Esophagus squamous epithelium (tissue), 4 donors: ENCODE measurements at regions not wholly inside any gene's neighbourhood (a gene's known extent, or its start where the extent isn't known, plus 50 kb on each side); places are given as distances from the start of the nearest gene placed in this dataset.

Experiments used
- CTCF ChIP-seq, 6 experiments: fragments of 450-650 bp in 4 of 6; fragments of 200-600 bp in 2 of 6; sonication (generic) in 2 of 6; IDR thresholded peaks; one replicate each; pipeline ENCODE4 v1.5.1; 2016 to 2019; ENCODE audit warnings: antibody characterized with exemption in 6 of 6, mild to moderate bottlenecking in 4 of 6, moderate library complexity in 4 of 6
- POLR2A ChIP-seq, 4 donors: fragments of 450-650 bp; IDR thresholded peaks; one replicate each; pipeline ENCODE4 v1.6.1; 2017; ENCODE audit warnings: antibody characterized with exemption in 4 of 4, mild to moderate bottlenecking in 4 of 4, moderate library complexity in 3 of 4

GRCh38 chr5:160930406-160930805 is 78.4 kb upstream of the ATP10B start:
- TF ChIP-seq CTCF (IDR thresholded peaks at IDR 0.05) = no peak
- TF ChIP-seq POLR2A (IDR thresholded peaks at IDR 0.05) = no peak
